Retinal pigment epithelial cell (primary cell): ENCODE measurements at regions not wholly inside any gene's neighbourhood (a gene's known extent, or its start where the extent isn't known, plus 50 kb on each side); places are given as distances from the start of the nearest gene placed in this dataset.
A peak's percentile ranks its signal among the peaks of the same experiment; 100 is the strongest.

ENCODE experiments used
- DNase-seq: peaks from one replicate; pipeline ENCODE4 v3.0.0-alpha.2; 2010; ENCODE audit warnings: low read depth
- H3K4me3 ChIP-seq: 2 replicates; pipeline ENCODE4 v1.5.1; 2011; ENCODE audit warnings: mild to moderate bottlenecking, low read length, control low read depth, moderate library complexity
- TF ChIP-seq, protein P1 (sequence below): conservative IDR thresholded peaks from 2 replicates; pipeline ENCODE4 v1.5.1; 2011; ENCODE audit warnings: low read depth, low read length, control low read depth, inconsistent platforms

DNA sequence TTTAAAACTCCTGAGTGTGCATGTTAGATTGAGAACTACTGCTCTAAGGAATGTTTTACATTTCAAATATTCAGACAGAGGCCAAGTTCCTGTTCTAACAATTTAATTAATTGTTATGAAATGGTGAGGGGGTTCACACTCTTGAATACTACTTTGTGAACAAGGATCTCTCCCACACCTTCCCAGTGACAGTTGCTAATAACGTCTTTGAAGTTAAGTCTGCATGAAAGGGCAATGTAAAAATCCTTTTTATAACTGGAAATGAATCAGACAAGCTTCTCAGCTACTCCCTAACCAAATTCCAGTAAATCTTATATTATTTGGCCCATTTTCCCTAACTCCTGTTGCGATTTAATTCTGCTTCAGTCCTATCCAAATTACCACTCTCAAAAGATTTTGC lies 828.5 kb upstream of the ADAMTS5 start:
- H3K4me3 ChIP-seq, result no peak overlapping the region
- TF ChIP-seq, protein P1, sequence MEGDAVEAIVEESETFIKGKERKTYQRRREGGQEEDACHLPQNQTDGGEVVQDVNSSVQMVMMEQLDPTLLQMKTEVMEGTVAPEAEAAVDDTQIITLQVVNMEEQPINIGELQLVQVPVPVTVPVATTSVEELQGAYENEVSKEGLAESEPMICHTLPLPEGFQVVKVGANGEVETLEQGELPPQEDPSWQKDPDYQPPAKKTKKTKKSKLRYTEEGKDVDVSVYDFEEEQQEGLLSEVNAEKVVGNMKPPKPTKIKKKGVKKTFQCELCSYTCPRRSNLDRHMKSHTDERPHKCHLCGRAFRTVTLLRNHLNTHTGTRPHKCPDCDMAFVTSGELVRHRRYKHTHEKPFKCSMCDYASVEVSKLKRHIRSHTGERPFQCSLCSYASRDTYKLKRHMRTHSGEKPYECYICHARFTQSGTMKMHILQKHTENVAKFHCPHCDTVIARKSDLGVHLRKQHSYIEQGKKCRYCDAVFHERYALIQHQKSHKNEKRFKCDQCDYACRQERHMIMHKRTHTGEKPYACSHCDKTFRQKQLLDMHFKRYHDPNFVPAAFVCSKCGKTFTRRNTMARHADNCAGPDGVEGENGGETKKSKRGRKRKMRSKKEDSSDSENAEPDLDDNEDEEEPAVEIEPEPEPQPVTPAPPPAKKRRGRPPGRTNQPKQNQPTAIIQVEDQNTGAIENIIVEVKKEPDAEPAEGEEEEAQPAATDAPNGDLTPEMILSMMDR, result no peak
- DNase-seq, result peak; percentile 61

DNA sequence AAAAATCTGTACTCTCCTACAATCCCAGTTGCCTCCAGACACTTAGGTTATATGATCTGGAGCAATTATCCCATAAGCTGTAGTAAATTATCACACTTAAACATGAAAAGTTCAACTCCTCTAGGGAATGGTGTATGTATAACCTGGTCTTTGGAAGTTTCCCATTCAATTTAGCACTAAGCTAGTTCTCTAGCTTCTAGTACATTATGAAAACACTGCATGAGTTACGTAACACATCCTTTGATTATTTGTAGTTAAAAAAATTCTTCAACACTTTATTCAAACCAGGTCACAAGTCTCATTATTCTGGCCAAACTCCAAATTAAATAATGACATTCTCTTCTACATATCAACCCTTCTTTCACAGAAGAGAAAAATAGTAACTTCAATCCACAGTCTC lies 827.0 kb upstream of the ADAMTS5 start:
- H3K4me3 ChIP-seq, result no peak overlapping the region
- TF ChIP-seq, protein P1, result no peak
- no peak for DNase-seq

DNA sequence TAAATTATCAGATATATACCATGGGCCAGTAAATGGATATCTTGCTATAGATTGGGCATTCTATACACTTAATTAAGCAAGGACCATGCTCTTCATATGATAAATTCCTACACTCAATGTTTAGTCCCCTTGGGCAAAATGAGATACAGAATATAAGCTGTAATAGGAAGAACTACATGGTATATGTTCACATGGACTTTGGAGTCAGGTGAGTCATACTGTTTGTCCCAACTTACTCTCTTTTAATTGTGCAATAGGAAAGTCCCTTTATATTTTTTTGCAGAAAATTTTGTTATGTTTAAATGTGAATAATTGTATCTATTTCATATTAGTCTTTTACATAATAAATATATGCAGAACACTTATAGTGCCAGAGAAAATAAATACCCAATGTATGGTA lies 820.2 kb upstream of the ADAMTS5 start:
- no peak for DNase-seq
- H3K4me3 ChIP-seq, result no peak overlapping the region
- TF ChIP-seq, protein P1, result no peak

GRCh38 chr21:27779606-27780005 lies 812.7 kb upstream of the ADAMTS5 start:
- DNase-seq, result no peak
- H3K4me3 ChIP-seq, result no peak overlapping the region
- TF ChIP-seq, protein P1, result no peak

DNA sequence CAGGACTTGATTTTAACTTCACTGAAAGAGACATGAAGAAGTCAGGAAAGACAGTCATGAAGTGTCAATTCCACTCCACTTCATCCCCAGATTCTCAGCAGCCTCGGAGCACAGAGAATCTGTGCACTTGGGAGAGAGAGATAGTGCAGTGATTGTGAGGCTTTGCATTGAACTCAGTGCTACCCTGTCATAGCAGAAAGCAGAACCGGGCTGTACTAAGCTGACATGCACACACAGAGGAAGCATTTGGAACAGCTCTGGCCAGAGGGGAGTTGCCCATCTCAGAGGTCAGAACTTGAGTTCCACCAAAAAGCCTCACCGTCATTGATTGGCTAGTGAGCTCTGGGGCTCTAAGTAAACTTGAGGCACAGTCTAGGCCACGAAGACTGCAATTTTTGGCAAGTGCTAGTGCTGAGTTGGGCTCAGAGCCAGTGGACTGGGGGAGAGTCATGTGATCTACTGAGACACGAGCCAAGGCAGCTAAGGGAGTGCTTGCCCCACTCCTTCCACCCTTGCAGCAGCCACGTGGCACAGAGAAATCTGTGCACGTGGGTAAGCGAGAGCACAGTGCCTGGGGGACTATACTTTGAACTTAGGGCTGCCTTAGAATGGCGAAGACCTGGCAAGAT lies 810.2 kb upstream of the ADAMTS5 start:
- no peak for DNase-seq
- H3K4me3 ChIP-seq, result no peak overlapping the region
- TF ChIP-seq, protein P1, result no peak

GRCh38 chr21:27772816-27773215 lies 805.9 kb upstream of the ADAMTS5 start:
- DNase-seq, result peak; percentile 71
- no peak overlapping the region for H3K4me3 ChIP-seq
- TF ChIP-seq, protein P1, result no peak

DNA sequence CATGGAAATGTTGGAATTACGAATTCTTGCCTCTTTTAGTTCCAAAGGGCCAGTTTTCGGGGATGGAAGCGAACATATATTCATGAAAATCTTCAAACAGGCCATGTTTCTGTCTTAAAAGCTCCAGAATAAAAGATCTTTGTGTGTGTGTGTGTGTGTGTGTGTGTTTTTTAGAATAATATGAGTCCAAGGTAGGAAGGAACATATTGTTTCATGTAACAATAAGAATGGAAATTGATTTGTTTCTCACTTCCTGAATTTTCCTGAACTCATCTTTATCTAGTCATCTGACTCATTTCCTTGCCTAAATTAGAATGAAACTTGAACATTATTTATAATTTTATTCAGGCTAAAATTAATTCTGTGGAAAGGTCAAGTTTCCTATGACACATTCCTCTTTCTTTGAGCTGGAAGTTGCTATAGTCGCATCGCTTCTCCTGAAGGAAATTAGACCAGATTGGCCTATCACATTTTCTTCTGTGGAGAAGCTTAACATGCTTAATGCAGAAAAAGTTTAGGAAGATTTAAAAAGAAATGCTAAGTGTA lies 805.1 kb upstream of the ADAMTS5 start:
- no peak overlapping the region for H3K4me3 ChIP-seq
- TF ChIP-seq, protein P1, result no peak
- no peak for DNase-seq
